ENCODE measurements at regions not wholly inside any gene's neighbourhood (a gene's known extent, or its start where the extent isn't known, plus 50 kb on each side); places are given as distances from the start of the nearest gene placed in this dataset.

GRCh38 chr4:137106733-137107132 lies 425.6 kb downstream of the PCDH18 start (continued):
- no peak for TF ChIP-seq ZBTB33 (IDR thresholded peaks at IDR 0.05; ENCODE audit: extremely low read depth, insufficient replicate concordance, low read length)

GRCh38 chr4:137106287-137106686 lies 426.0 kb downstream of the PCDH18 start:
- intact Hi-C loops (cut with micrococcal nuclease) = no loop called here
- Histone ChIP-seq H3K4me1 (ENCODE audit: control insufficient read depth in 1 of 2, insufficient read depth in 2 of 2, low read length in 2 of 2) (no peaks in the 10 kb centered on the region), H3K4me3 (replicated peaks in 1 of 2; ENCODE audit: low read depth in 1 of 2, low read length in 2 of 2) (no peak overlapping the region), H3K36me3 (ENCODE audit: control insufficient read depth in 1 of 2, insufficient read depth in 2 of 2, low read length in 2 of 2) (no peaks in the 10 kb centered on the region), H3K27ac (ENCODE audit: low read depth, low read length) (no peak overlapping the region), H3K9ac (ENCODE audit: low read length) (no peak overlapping the region), H2AFZ (ENCODE audit: low read depth, low read length, poor library complexity, severe bottlenecking) (no peak overlapping the region), H3K79me2 (ENCODE audit: insufficient read depth, low read length) (no peaks in the 10 kb centered on the region), H3K9me2 (ENCODE audit: insufficient read depth) (no peaks in the 10 kb centered on the region), H3K9me3 (ENCODE audit: control insufficient read depth in 1 of 2, insufficient read depth in 1 of 2, low read depth in 1 of 2, low read length in 2 of 2) (no peaks in the 10 kb centered on the region), H4K20me1 (ENCODE audit: insufficient read depth) (no peaks in the 10 kb centered on the region; the same call in 1 of the 2 replicates), H3K27me3 (ENCODE audit: insufficient read depth, low read length) (no peaks in the 10 kb centered on the region), H3K4me2 (ENCODE audit: low read length) (no peak overlapping the region)
- BruUV-seq (replicated peaks) = no TSS peak
- POLR2A ChIA-PET = no interaction called here
- CTCF ChIA-PET = no interaction called here
- RAD21 ChIA-PET (ENCODE audit: low non-redundant PET in 1 of 2, low total read pairs in 2 of 2, uncharacterized antibody in 2 of 2, unreplicated experiment in 2 of 2) = no interaction called here
- no peak for ATAC-seq
- DNase-seq (ENCODE audit: low read depth, low spot score) = no peak
- TF ChIP-seq ATF3 (IDR thresholded peaks at IDR 0.05) (no peak), CTCF (IDR thresholded peaks at IDR 0.05 in 2 of 3, conservative IDR thresholded peaks at IDR 0.05 in 1 of 3; ENCODE audit: borderline replicate concordance in 1 of 3, insufficient read depth in 1 of 3, low read depth in 2 of 3, low read length in 2 of 3) (no peak), FOSL1 (IDR thresholded peaks at IDR 0.05; ENCODE audit: low read depth) (no peak), EZH2 (IDR thresholded peaks at IDR 0.05) (no peak), EGR1 (IDR thresholded peaks at IDR 0.05; ENCODE audit: low read depth) (no peak), CBX3 (IDR thresholded peaks at IDR 0.05; ENCODE audit: low read depth) (no peak), JUND (IDR thresholded peaks at IDR 0.05) (no peak), SP1 (IDR thresholded peaks at IDR 0.05; ENCODE audit: low read depth) (no peak), ZFX (IDR thresholded peaks at IDR 0.05) (no peak)

Measured in HCT116 (cell line).